ENCODE measurements at regions not wholly inside any gene's neighbourhood (a gene's known extent, or its start where the extent isn't known, plus 50 kb on each side); places are given as distances from the start of the nearest gene placed in this dataset.

DNA sequence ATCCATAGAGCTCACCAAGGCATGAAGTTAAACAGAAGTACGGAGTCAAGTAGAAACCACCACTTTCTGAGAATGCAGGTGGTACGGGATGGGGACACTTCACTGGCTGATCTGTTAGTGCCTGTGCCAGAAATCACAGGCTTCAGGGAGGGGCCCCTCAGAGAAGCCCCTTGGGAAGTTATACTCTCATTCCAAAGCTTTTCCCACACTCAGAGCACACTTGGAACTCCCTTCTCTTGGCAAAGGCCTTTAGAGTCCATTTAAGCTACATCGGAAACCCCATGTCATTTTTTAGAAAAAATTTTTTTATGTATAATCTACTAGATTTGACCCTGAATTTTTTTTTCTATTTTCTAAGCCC lies 80.7 kb upstream of the WASF3 start:
- ChIA-PET RAD21 (ENCODE audit: low non-redundant PET in 1 of 2, low total read pairs in 2 of 2, uncharacterized antibody in 2 of 2, unreplicated experiment in 2 of 2) (no interaction called here), CTCF (no interaction called here), POLR2A (no interaction called here)
- Histone ChIP-seq H3K4me3 (replicated peaks in 1 of 2; ENCODE audit: low read depth in 1 of 2, low read length in 2 of 2) (no peak overlapping the region), H2AFZ (ENCODE audit: low read depth, low read length, poor library complexity, severe bottlenecking) (no peak overlapping the region), H3K4me2 (ENCODE audit: low read length) (no peak overlapping the region), H3K9me2 (ENCODE audit: insufficient read depth) (no peaks in the 10 kb centered on the region), H3K27me3 (ENCODE audit: insufficient read depth, low read length) (no peaks in the 10 kb centered on the region), H3K36me3 (ENCODE audit: control insufficient read depth in 1 of 2, insufficient read depth in 2 of 2, low read length in 2 of 2) (no peaks in the 10 kb centered on the region), H3K9ac (ENCODE audit: low read length) (no peak overlapping the region), H3K9me3 (ENCODE audit: control insufficient read depth in 1 of 2, insufficient read depth in 1 of 2, low read depth in 1 of 2, low read length in 2 of 2) (no peaks in the 10 kb centered on the region), H3K79me2 (ENCODE audit: insufficient read depth, low read length) (no peaks in the 10 kb centered on the region), H3K4me1 (ENCODE audit: control insufficient read depth in 1 of 2, insufficient read depth in 2 of 2, low read length in 2 of 2) (peaks cover 0 to 5% of the 10 kb centered on the region in 2 experiments; a peak in 1 of 4 replicates), H4K20me1 (ENCODE audit: insufficient read depth) (no peaks in the 10 kb centered on the region), H3K27ac (ENCODE audit: low read depth, low read length) (no peak overlapping the region)
- intact Hi-C loops (cut with micrococcal nuclease), result no loop called here
- BruUV-seq (replicated peaks), result no TSS peak
- DNase-seq (ENCODE audit: low read depth, low spot score), result no peak
- no peak for ATAC-seq
- TF ChIP-seq YY1 (IDR thresholded peaks at IDR 0.05; ENCODE audit: extremely low read depth, insufficient replicate concordance, low read depth, low read length) (no peak), REST (IDR thresholded peaks at IDR 0.05; ENCODE audit: low read depth) (no peak), ZFX (IDR thresholded peaks at IDR 0.05) (no peak), EZH2phosphoT487 (IDR thresholded peaks at IDR 0.05; ENCODE audit: borderline replicate concordance) (no peak), SP1 (IDR thresholded peaks at IDR 0.05; ENCODE audit: low read depth) (no peak), SRF (IDR thresholded peaks at IDR 0.05; ENCODE audit: low read depth) (no peak), POLR2AphosphoS5 (IDR thresholded peaks at IDR 0.05; ENCODE audit: low read depth, low read length) (no peak), FOSL1 (IDR thresholded peaks at IDR 0.05; ENCODE audit: low read depth) (no peak), POLR2A (IDR thresholded peaks at IDR 0.05; ENCODE audit: borderline replicate concordance, extremely low read depth, insufficient read depth, insufficient read length) (no peak), EGR1 (IDR thresholded peaks at IDR 0.05; ENCODE audit: low read depth) (no peak), EZH2 (IDR thresholded peaks at IDR 0.05) (no peak), ATF3 (IDR thresholded peaks at IDR 0.05) (no peak), ELF1 (IDR thresholded peaks at IDR 0.05; ENCODE audit: borderline replicate concordance, low read depth) (no peak)
- TF ChIP-seq, protein P1, sequence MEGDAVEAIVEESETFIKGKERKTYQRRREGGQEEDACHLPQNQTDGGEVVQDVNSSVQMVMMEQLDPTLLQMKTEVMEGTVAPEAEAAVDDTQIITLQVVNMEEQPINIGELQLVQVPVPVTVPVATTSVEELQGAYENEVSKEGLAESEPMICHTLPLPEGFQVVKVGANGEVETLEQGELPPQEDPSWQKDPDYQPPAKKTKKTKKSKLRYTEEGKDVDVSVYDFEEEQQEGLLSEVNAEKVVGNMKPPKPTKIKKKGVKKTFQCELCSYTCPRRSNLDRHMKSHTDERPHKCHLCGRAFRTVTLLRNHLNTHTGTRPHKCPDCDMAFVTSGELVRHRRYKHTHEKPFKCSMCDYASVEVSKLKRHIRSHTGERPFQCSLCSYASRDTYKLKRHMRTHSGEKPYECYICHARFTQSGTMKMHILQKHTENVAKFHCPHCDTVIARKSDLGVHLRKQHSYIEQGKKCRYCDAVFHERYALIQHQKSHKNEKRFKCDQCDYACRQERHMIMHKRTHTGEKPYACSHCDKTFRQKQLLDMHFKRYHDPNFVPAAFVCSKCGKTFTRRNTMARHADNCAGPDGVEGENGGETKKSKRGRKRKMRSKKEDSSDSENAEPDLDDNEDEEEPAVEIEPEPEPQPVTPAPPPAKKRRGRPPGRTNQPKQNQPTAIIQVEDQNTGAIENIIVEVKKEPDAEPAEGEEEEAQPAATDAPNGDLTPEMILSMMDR (IDR thresholded peaks at IDR 0.05 in 2 of 3, conservative IDR thresholded peaks at IDR 0.05 in 1 of 3; ENCODE audit: borderline replicate concordance in 1 of 3, insufficient read depth in 1 of 3, low read depth in 2 of 3, low read length in 2 of 3), result no peak
